GM06990 (cell line): ENCODE measurements at regions not wholly inside any gene's neighbourhood (a gene's known extent, or its start where the extent isn't known, plus 50 kb on each side); places are given as distances from the start of the nearest gene placed in this dataset.

Experiments used
- DNase-seq: peaks from one replicate; pipeline ENCODE4 v3.0.0-alpha.2; 2011; ENCODE audit not compliant: insufficient read length; ENCODE audit errors: extremely low read depth
- H3K27me3 ChIP-seq: replicated peaks from 2 replicates; pipeline ENCODE4 v1.6.0; 2011; ENCODE audit warnings: low read length; ENCODE audit not compliant: control insufficient read depth, insufficient read depth
- H3K36me3 ChIP-seq: 2 replicates; pipeline ENCODE4 v1.5.1; 2011; ENCODE audit warnings: low read length; ENCODE audit not compliant: control insufficient read depth, insufficient read depth
- H3K4me3 ChIP-seq: replicated peaks from 2 replicates; pipeline ENCODE4 v1.5.1; 2011; ENCODE audit warnings: low read depth, mild to moderate bottlenecking, control low read depth, low read length
- TF ChIP-seq, protein P1 (sequence below): IDR thresholded peaks from 2 replicates; pipeline ENCODE4 v1.5.1; 2011; ENCODE audit warnings: low read length, control low read depth, mild to moderate bottlenecking, inconsistent platforms; ENCODE audit not compliant: insufficient read depth, poor library complexity, severe bottlenecking

DNA sequence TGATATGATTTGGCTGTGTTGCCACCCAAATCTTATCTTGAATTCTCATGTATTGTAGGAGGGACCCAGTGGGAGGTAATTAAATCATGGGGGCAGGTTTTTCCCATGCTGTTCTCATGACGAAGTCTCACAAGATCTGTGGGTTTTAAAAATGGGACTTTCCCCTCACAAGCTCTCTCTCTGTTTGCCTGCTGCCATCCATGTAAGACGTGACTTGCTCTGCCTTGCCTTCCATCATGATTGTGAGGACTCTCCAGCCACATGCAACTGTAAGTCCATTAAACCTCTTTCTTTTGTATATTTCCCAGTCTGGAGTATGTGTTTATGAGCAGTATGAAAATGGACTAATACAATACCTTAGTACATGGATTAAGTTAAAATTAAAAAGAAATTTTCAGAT is 1094.7 kb upstream of the SLC39A10 start:
- H3K27me3 ChIP-seq, result no peaks in the 10 kb centered on the region
- TF ChIP-seq, protein P1, sequence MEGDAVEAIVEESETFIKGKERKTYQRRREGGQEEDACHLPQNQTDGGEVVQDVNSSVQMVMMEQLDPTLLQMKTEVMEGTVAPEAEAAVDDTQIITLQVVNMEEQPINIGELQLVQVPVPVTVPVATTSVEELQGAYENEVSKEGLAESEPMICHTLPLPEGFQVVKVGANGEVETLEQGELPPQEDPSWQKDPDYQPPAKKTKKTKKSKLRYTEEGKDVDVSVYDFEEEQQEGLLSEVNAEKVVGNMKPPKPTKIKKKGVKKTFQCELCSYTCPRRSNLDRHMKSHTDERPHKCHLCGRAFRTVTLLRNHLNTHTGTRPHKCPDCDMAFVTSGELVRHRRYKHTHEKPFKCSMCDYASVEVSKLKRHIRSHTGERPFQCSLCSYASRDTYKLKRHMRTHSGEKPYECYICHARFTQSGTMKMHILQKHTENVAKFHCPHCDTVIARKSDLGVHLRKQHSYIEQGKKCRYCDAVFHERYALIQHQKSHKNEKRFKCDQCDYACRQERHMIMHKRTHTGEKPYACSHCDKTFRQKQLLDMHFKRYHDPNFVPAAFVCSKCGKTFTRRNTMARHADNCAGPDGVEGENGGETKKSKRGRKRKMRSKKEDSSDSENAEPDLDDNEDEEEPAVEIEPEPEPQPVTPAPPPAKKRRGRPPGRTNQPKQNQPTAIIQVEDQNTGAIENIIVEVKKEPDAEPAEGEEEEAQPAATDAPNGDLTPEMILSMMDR, result no peak
- no peaks in the 10 kb centered on the region for H3K36me3 ChIP-seq
- no peak for DNase-seq
- no peak overlapping the region for H3K4me3 ChIP-seq

DNA sequence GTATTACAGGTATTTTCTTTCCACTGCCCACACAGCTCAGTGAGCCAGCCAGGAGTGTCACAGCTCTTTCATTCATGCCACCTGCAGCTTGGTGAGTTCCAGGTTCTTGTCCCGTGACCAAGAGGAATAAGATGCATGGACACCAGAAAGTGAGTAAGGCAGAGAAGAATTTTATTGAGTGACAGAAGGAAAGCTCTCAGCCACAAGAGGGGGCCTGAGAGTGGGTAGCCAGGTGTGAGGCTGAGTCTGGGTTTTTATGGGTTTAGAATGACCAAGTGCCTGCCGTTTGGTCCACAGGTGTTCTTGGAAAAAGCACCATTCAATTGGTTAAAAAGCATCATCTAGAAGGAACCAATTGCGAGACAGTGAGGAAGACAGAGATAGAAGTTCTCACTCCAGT is 1097.1 kb upstream of the SLC39A10 start:
- TF ChIP-seq, protein P1, result peak; percentile 38
- no peak for DNase-seq
- no peaks in the 10 kb centered on the region for H3K27me3 ChIP-seq
- H3K36me3 ChIP-seq, result no peaks in the 10 kb centered on the region
- H3K4me3 ChIP-seq, result no peak overlapping the region

DNA sequence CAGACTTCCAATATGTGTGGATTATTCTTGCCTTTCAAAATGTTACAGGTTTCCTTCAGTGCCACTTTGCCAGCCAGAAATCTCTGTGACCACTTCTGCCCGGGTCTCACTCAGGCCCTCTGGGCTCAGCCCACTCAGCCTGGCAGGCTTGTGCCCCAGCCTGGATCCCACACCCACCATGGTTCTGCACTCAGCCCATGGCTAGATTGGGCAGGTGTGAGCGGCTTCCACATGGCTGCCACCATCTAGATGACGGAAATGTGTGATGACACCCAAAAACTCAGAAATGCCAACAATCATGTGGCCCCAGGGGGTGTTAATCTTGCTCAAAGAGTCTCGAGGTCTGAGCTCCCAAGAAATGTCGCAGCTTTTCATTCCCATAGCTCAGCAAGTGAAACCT is 1097.5 kb upstream of the SLC39A10 start:
- no peak overlapping the region for H3K4me3 ChIP-seq
- TF ChIP-seq, protein P1, result no peak
- DNase-seq, result no peak
- H3K27me3 ChIP-seq, result no peaks in the 10 kb centered on the region
- no peaks in the 10 kb centered on the region for H3K36me3 ChIP-seq

DNA sequence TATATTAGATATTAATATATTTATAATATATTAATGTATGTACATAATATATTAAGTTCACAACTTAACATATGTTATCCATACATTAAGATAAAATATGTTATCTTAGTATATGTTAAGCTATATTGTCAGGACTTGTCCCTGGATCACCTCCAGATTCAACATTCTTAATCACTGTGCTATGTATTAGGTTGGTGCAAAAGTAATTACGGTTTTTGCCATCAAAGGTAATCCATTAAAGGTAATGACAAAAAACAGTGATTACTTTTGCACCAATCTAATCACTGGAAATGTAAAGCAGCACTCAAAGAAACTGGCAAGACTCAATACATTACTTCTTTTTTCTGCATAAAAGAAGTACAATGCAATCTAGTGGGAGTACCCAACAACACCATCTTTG is 1099.0 kb upstream of the SLC39A10 start:
- DNase-seq, result no peak
- Histone ChIP-seq H3K27me3 (no peaks in the 10 kb centered on the region), H3K4me3 (no peak overlapping the region), H3K36me3 (no peaks in the 10 kb centered on the region)
- TF ChIP-seq, protein P1, result no peak

DNA sequence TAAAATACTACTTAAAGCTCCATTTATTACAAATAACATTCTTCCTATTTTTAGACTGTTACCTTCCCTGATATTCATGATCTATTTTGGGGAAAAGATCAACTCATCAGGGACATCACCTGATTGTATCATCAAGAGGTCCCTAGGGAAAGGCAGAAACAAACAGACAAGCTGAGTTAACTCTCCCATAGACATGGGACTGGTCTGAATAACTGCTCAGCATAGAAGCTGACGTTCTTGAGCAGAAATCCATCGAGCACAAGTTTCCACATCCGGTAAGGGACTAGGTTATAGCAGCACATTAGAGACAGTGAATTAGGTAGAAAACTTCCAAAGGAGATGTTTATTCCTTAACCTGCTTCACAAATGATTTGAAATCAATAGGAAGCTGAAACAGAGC is 1100.4 kb upstream of the SLC39A10 start:
- no peaks in the 10 kb centered on the region for H3K36me3 ChIP-seq
- DNase-seq, result no peak
- H3K4me3 ChIP-seq, result no peak overlapping the region
- TF ChIP-seq, protein P1, result no peak
- no peaks in the 10 kb centered on the region for H3K27me3 ChIP-seq

DNA sequence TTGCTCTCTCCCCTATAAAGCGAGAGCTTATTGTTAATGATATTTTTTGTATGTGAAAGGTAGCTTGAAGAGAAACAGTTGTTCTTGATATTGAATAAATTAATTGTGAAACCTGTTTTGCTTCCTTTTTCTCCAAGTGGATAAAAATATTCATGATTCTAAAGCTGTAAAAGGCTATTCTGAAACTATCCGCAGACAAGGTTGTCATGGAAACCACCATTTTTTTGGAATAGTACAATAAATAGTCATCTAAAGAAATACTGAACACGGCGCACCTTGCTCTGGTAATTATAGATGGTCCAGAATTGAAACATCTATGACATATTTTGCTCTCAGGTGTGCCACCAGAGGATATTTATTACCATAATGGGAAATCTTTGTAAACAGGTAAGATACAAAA is 1103.0 kb upstream of the SLC39A10 start:
- Histone ChIP-seq H3K36me3 (no peaks in the 10 kb centered on the region), H3K27me3 (no peaks in the 10 kb centered on the region), H3K4me3 (no peak overlapping the region)
- no peak for DNase-seq
- TF ChIP-seq, protein P1, result no peak
